MM.1S (cell line): ENCODE measurements at regions not wholly inside any gene's neighbourhood (a gene's known extent, or its start where the extent isn't known, plus 50 kb on each side); places are given as distances from the start of the nearest gene placed in this dataset.

Experiments
- DNase-seq: peaks from one replicate; pipeline ENCODE4 v3.0.0-alpha.2; 2015
- H2AFZ ChIP-seq: fragments of 300-600 bp; sonication (generic); 2 replicates; pipeline ENCODE4 v1.6.0; 2016; ENCODE audit warnings: antibody characterized with exemption, low read length
- H3F3A ChIP-seq: fragments of 300-600 bp; sonication (generic); 2 replicates; pipeline ENCODE4 v1.6.1; 2016; ENCODE audit warnings: mild to moderate bottlenecking, antibody characterized with exemption, low read length, moderate library complexity, mixed read lengths; ENCODE audit not compliant: insufficient read depth
- H3K27ac ChIP-seq: fragments of 300-600 bp; sonication (generic); 2 replicates; pipeline ENCODE4 v1.5.1; 2016; ENCODE audit warnings: mild to moderate bottlenecking, low read length
- H3K27me3 ChIP-seq: fragments of 300-600 bp; sonication (generic); replicated peaks from 2 replicates; pipeline ENCODE4 v1.6.0; 2016; ENCODE audit warnings: low read length; ENCODE audit not compliant: insufficient read depth
- H3K36me3 ChIP-seq: fragments of 300-600 bp; sonication (generic); replicated peaks from 2 replicates; pipeline ENCODE4 v1.6.1; 2016; ENCODE audit warnings: mild to moderate bottlenecking, low read length, mixed read lengths; ENCODE audit not compliant: insufficient read depth
- H3K4me1 ChIP-seq: fragments of 300-600 bp; sonication (generic); 2 replicates; pipeline ENCODE4 v1.6.1; 2016; ENCODE audit warnings: low read length, mixed read lengths
- H3K4me2 ChIP-seq: fragments of 300-600 bp; sonication (generic); 2 replicates; pipeline ENCODE4 v1.6.0; 2016; ENCODE audit warnings: low read depth, low read length
- H3K4me3 ChIP-seq: fragments of 300-600 bp; sonication (generic); 2 replicates; pipeline ENCODE4 v1.5.1; 2016; ENCODE audit warnings: low read length, mixed read lengths
- H3K79me2 ChIP-seq: fragments of 300-600 bp; sonication (generic); 2 replicates; pipeline ENCODE4 v1.6.1; 2016; ENCODE audit warnings: mixed run types, low read length, mixed read lengths
- H3K9ac ChIP-seq: fragments of 300-600 bp; sonication (generic); 2 replicates; pipeline ENCODE4 v1.6.1; 2016; ENCODE audit warnings: low read length, mixed read lengths
- H3K9me2 ChIP-seq: fragments of 300-600 bp; sonication (generic); replicated peaks from 2 replicates; pipeline ENCODE4 v1.6.1; 2016; ENCODE audit warnings: mild to moderate bottlenecking, low read length, mixed read lengths; ENCODE audit not compliant: insufficient read depth
- H3K9me3 ChIP-seq: fragments of 300-600 bp; sonication (generic); replicated peaks from 2 replicates; pipeline ENCODE4 v1.6.1; 2016; ENCODE audit warnings: mild to moderate bottlenecking, low read length, mixed read lengths; ENCODE audit not compliant: insufficient read depth
- H4K20me1 ChIP-seq: fragments of 300-600 bp; sonication (generic); 2 replicates; pipeline ENCODE4 v1.6.1; 2016; ENCODE audit warnings: mild to moderate bottlenecking, low read length, moderate library complexity, mixed read lengths; ENCODE audit not compliant: insufficient read depth
- CTCF ChIP-seq: fragments of 300-600 bp; sonication (generic); IDR thresholded peaks from 2 replicates; pipeline ENCODE4 v1.5.1; 2016; ENCODE audit warnings: antibody characterized with exemption, low read length, mixed read lengths
- EZH2 ChIP-seq: fragments of 300-600 bp; sonication (generic); optimal IDR thresholded peaks from 2 replicates; pipeline ENCODE3; 2017; ENCODE audit warnings: low read depth, mild to moderate bottlenecking, antibody characterized with exemption, low read length, mixed read lengths
- EZH2phosphoT487 ChIP-seq: fragments of 300-600 bp; sonication (generic); IDR thresholded peaks from 2 replicates; pipeline ENCODE4 v1.6.1; 2018; ENCODE audit warnings: antibody characterized with exemption, low read length

GRCh38 chr3:107024551-107025026 is 352.6 kb upstream of the CCDC54 start:
- no peak for DNase-seq
- TF ChIP-seq CTCF: no peak
- TF ChIP-seq EZH2phosphoT487: no peak
- TF ChIP-seq EZH2: no peak
- no peak overlapping the region for H3K4me3 ChIP-seq
- H3K27me3 ChIP-seq: no peaks in the 10 kb centered on the region
- H3K9me2 ChIP-seq: no peaks in the 10 kb centered on the region
- no peaks in the 10 kb centered on the region for H3K9me3 ChIP-seq
- H3K4me2 ChIP-seq: no peak overlapping the region
- H3K9ac ChIP-seq: no peak overlapping the region
- H3K4me1 ChIP-seq: no peaks in the 10 kb centered on the region
- H3K79me2 ChIP-seq: no peaks in the 10 kb centered on the region
- no peaks in the 10 kb centered on the region for H3K36me3 ChIP-seq
- H3F3A ChIP-seq: no peaks in the 10 kb centered on the region
- no peak overlapping the region for H2AFZ ChIP-seq
- H3K27ac ChIP-seq: no peak overlapping the region
- no peaks in the 10 kb centered on the region for H4K20me1 ChIP-seq

- no peaks in the 10 kb centered on the region for H3K9me3 ChIP-seq
- no peak overlapping the region for H3K4me2 ChIP-seq
- TF ChIP-seq EZH2 (no peak), CTCF (no peak), EZH2phosphoT487 (no peak)
- no peaks in the 10 kb centered on the region for H3K9me2 ChIP-seq
- no peak overlapping the region for H3K27ac ChIP-seq
- no peaks in the 10 kb centered on the region for H3K4me1 ChIP-seq
- no peaks in the 10 kb centered on the region for H4K20me1 ChIP-seq
- no peaks in the 10 kb centered on the region for H3F3A ChIP-seq
- H3K4me3 ChIP-seq: no peak overlapping the region
- DNase-seq: no peak
- H3K9ac ChIP-seq: no peak overlapping the region
- H3K79me2 ChIP-seq: no peaks in the 10 kb centered on the region
- no peaks in the 10 kb centered on the region for H3K36me3 ChIP-seq
- H2AFZ ChIP-seq: no peak overlapping the region
- H3K27me3 ChIP-seq: no peaks in the 10 kb centered on the region
Observed at GRCh38 chr3:107025961-107026360, 351.3 kb upstream of the CCDC54 start.

- H3K9me3 ChIP-seq: no peaks in the 10 kb centered on the region
- H3K4me2 ChIP-seq: no peak overlapping the region
Observed at GRCh38 chr3:107028086-107028485, 349.2 kb upstream of the CCDC54 start.

More at GRCh38 chr3:107028086-107028485, 349.2 kb upstream of the CCDC54 start:
- TF ChIP-seq EZH2phosphoT487 (no peak), CTCF (no peak)
- Histone ChIP-seq H2AFZ (no peak overlapping the region), H3K9me2 (no peaks in the 10 kb centered on the region), H3K27ac (no peak overlapping the region), H3K9ac (no peak overlapping the region), H3K36me3 (no peaks in the 10 kb centered on the region), H3K79me2 (no peaks in the 10 kb centered on the region), H4K20me1 (no peaks in the 10 kb centered on the region), H3K4me1 (no peaks in the 10 kb centered on the region), H3F3A (no peaks in the 10 kb centered on the region), H3K27me3 (no peaks in the 10 kb centered on the region), H3K4me3 (no peak overlapping the region)
- DNase-seq: no peak
